H1 (cell line): ENCODE measurements at regions not wholly inside any gene's neighbourhood (a gene's known extent, or its start where the extent isn't known, plus 50 kb on each side); places are given as distances from the start of the nearest gene placed in this dataset.

Source experiments
- BRCA1 ChIP-seq: IDR thresholded peaks from 2 replicates; pipeline ENCODE4 v1.6.1; 2012; ENCODE audit warnings: low read depth, low read length, improper control_type of control experiment
- CHD7 ChIP-seq: fragments of 300-600 bp; sonication (generic); IDR thresholded peaks from 2 replicates; pipeline ENCODE4 v1.7.1; 2012; ENCODE audit warnings: low read length, moderate library complexity, mild to moderate bottlenecking, inconsistent platforms; ENCODE audit not compliant: insufficient replicate concordance
- KDM1A ChIP-seq: fragments of 200-600, 300-600 bp; sonication (generic); IDR thresholded peaks from 2 replicates; pipeline ENCODE4 v1.7.1; 2016; ENCODE audit warnings: mild to moderate bottlenecking, low read length, borderline replicate concordance
- MAFK ChIP-seq: IDR thresholded peaks from 2 replicates; pipeline ENCODE4 v1.6.1; 2012; ENCODE audit warnings: low read depth, mild to moderate bottlenecking, improper control_type of control experiment, low read length
- RFX5 ChIP-seq: IDR thresholded peaks from 2 replicates; pipeline ENCODE4 v1.6.1; 2011; ENCODE audit warnings: low read depth, low read length, improper control_type of control experiment, borderline replicate concordance
- RXRA ChIP-seq: IDR thresholded peaks from 2 replicates; pipeline ENCODE4 v1.6.1; 2011; ENCODE audit warnings: low read depth, mild to moderate bottlenecking, low read length, moderate library complexity; ENCODE audit not compliant: insufficient read depth
- SAP30 ChIP-seq: fragments of 300-600 bp; sonication (generic); IDR thresholded peaks from 2 replicates; pipeline ENCODE4 v1.7.1; 2012; ENCODE audit warnings: low read length, moderate library complexity, mild to moderate bottlenecking, inconsistent platforms; ENCODE audit not compliant: insufficient read depth, insufficient replicate concordance
- SIRT6 ChIP-seq: IDR thresholded peaks from one replicate; pipeline ENCODE4 v1.7.1; 2012; ENCODE audit warnings: low read length, inconsistent platforms
- SIX5 ChIP-seq: IDR thresholded peaks from 2 replicates; pipeline ENCODE4 v1.6.1; 2011; ENCODE audit warnings: mild to moderate bottlenecking, low read depth, low read length
- SP2 ChIP-seq: IDR thresholded peaks from 2 replicates; pipeline ENCODE4 v1.6.1; 2012; ENCODE audit warnings: mild to moderate bottlenecking, low read length, inconsistent platforms
- YY1 ChIP-seq: IDR thresholded peaks from 2 replicates; pipeline ENCODE4 v1.6.1; 2011; ENCODE audit warnings: low read depth, mild to moderate bottlenecking, low read length

- TF ChIP-seq CHD7 (no peak), KDM1A (no peak), SIX5 (no peak), MAFK (no peak), RFX5 (no peak), SP2 (no peak), RXRA (no peak), SIRT6 (no peak), SAP30 (no peak), YY1 (no peak), BRCA1 (no peak)
Observed at GRCh38 chr3:153688301-153689120, 432.7 kb upstream of the ARHGEF26 start (continued).
